Femur (tissue), 1 donor: ENCODE measurements at regions not wholly inside any gene's neighbourhood (a gene's known extent, or its start where the extent isn't known, plus 50 kb on each side); places are given as distances from the start of the nearest gene placed in this dataset.

Source experiments
- DNase-seq: peaks from one replicate; pipeline ENCODE4 v3.0.0-alpha.2; 2017

DNA sequence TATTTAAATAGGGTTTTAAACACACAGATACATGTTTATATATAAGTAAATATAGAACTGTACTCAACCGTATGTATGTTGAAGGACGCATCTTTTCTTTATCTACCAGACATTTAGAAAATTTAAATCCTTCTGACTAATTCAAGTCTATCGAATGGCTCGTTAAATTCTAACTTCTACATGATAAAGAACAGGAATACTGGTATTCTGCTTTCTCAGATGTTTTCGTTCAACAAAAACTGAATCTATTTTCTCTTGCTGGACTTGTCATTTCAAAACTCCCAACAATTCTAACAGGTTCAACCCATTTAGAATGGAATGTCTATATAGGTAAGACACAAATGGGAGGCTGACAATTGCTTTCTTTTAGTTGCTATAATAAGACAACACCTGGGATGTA lies 978.3 kb upstream of the ADGRL3 start:
- no peak for DNase-seq

DNA sequence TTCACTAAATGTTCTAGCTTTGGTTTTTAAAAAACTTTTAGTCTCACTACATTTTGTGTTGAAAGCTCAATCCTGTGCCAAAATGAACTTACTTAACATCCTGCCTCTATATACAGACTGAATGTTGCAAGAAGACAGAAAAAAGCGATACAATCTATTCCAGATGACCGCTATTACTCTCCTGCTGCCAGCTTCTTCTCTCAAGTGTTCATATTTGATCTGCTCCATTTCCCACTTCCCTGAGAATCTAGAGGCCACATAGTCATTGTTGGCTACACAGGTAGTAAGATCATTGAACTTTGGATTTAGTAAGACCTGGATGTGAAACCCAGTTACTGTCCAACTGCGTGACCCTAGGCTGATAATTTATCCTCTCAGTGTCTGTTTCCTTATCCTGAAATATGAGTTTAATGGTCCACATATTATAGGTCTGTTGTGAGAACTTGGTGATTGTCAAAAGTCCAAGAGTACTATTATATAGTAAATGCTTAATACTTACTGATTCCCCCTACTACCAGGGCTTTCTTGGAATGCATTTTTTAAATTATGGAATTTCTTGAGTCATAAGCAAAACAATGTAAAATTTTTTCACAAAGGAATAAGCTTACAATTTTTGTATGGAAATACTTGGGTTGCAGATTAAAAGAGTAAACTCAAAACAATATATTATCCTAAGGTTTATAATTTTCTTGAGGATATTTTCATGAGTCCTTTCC lies 976.8 kb upstream of the ADGRL3 start:
- peak; percentile 39 for DNase-seq

DNA sequence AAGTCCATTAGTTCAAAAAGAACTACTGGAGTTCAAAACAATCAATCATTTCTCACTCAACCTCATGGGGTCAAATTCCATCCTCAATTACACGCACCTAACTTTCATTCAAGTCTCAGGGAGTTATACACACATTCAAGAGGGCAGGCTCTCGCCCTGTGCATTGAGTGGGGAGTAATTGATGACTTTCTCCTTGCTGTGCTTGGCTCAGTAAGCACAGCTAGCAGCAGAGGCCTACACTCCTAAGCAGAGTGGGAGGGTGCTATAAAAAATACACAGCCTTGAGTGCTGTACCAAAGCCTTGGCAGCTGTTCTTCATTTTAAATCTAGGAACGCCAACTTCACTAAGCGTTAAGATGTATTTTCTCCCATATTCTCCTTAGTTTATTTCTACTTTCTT lies 958.3 kb upstream of the ADGRL3 start:
- no peak for DNase-seq

DNA sequence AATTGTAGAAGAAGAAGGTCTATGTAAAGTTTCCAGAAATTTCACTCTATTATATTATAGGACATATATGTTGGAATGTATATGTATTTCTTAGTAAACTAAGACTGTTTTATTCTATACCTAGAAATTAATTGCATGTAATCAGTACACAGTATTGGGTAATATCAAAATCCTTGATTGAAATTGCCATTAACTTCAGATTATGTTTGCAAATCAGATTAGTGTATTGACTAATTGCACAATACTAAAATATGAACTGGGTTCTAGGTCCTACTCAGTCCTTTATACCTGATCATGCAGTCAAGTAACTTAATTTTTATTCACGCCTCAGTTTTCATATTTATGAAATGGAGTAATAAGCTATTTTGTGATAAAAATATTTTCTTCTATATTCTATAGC lies 950.3 kb upstream of the ADGRL3 start:
- DNase-seq: no peak

DNA sequence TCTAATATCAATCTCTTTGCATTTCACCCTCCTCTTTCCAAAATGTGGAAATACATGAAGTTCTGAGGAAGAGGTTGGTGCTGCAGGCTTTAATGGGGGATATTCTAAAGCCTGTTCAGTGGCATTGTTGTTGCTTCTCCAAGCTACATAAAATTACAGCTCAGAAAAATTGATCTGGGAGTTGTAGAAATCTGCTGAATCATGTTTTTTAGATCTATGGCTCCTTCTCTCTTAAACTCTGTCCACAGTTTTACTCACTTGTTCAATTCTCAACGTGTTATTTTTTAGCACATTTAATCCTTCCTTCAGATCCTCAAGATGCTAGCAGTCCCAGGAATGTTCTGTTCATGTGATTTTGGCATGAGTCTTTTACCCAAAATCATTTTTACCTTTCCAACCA lies 949.5 kb upstream of the ADGRL3 start:
- no peak for DNase-seq

DNA sequence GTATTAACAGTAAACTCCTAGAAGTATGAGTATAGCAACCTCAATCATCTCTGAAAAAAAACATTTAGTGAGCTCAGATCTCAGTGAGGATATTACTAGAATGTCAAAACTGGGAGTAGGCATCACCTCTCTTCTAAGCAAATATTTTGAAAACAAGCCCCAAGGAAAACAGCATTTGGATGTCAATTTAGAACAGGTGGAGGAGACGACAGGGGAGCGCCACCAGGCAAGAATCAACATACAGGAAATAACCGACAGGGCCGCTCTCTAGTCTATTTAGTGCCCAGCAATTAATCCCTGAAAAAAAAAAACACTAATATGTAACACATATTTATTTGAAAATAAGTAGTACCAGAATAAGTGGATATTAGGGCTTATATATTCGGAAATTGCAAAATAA lies 940.3 kb upstream of the ADGRL3 start:
- DNase-seq: no peak

DNA sequence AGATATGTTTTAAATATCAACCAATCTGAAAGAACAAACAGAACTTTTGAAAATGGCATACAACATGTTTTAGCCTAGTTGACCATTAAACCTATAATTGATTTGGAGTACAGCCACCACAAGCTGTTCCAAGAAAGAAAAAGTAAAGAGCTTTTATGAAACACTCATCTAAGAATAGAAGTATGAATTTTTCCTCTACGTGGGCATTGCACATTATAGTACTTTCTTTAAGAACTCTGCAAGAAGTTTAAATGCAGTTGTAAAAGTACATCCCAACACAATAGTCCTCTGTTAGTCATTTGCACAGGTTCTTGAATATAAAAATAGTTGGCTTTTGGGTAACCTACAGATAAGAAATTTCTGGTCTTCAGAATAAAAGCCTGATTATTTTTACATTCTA lies 933.6 kb upstream of the ADGRL3 start:
- DNase-seq: no peak

DNA sequence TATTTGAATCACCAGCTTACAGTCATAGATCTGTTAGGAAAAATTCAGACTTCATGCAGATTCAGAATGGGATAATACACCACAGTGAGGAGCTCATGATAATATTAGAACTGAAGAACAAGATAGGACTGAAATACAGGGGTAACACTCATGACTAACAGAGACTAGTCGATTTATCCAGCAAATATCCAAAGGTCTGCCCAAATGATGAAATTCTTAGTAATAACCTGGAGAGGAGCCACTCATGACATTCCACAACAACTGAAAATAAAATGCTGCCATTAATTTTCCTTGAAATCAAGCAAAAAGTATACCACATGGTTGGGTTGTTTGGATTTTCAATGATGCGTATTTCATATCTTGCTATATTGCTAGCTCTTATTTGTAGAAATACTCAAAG lies 903.7 kb upstream of the ADGRL3 start:
- no peak for DNase-seq

DNA sequence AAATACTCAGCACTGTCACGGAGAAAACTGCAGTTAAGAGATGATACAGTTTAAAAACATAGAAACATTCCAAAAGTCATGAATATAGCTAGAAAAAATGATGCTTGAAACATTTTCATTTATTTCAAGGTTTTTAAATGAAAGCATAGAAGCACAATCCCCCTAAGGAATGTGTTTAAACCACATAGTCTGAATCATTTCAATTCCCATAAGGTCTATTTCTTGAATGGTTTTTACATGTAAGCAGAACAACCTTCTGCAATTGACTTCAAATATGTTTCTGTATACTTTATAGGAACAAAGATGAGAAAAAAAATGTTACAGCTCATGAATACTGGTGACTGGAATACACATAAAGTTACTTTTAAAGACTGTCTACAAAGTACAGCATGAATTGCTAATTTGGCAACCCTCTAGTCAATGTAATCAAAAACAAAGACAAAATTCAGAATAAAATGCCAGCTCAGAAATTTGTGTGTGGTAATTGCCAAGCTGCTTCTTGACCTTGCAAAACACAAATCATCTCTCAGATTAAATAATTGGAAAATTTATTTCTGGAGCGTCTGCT lies 886.4 kb upstream of the ADGRL3 start:
- DNase-seq: no peak

DNA sequence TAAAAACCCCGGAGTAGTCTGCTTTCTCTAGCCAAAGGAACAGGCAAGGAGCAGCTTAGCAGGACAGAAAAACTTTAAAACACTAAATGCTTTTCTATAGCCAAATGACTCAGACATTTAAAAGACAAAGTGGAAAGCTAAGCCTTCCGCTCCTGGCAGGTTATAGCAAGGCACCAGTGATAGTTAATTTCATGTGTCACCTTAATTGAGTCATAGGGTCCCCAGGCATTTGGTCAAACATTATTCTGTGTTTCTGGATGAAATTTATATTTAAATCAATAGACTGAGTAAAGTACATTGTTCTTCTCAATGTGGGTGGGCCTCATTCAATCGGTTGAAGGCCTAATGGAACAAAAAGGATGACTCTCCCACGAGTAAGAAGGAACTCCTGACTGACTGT lies 885.7 kb upstream of the ADGRL3 start:
- DNase-seq: no peak

DNA sequence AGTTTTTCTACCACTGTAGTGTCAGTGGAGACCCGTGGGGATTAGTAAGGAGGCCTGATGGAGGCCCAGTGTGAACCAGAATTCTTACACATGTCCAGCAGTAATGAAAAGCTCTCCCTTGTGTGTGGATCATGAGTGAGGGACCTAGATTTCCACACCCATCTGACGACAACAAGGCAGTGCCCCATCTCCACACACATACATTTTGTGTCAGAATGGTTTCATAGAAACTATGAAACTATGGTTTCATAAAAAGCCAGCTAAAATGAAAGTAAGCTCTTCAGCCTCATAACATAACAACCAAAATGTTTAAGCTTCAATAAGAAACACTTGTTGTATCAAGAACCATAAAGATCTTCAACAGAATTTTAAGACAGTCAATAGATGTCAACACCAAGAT lies 884.5 kb upstream of the ADGRL3 start:
- no peak for DNase-seq

DNA sequence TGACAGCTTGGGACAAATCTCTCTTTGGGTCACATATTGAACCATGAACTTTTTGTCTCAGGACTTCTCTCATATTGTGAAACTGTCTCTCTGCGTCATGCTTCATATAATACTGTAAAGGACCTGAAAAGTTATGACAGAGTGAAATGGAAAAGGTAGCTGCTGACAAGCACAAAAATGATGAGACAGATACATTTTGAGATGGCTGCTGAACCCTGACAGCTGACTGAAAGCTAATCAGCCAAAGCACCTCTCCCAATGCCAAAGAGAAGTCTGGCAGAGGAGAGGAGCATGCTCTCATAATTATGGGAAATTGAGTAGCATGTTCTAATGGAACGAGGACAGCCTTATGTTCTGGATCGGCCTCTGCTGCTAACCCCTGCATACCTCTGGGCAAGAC lies 873.4 kb upstream of the ADGRL3 start:
- no peak for DNase-seq

DNA sequence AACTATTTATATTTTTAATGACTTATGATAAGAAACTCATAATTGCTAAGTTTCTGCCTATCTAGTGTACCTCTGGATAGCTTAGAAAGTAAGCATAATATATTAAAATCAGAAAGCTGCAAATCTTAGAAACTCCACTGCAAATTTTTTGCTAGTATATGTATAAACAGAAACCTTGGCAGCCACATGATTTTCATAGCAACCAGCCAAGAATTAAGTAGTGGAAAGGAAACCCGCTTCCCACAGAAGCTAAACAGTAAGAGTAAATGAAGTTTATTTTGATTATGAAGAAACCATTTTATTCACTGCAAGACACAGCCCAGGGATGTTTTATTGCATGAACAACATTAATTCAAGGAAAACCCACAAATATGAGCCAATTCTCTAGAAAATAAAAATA lies 872.5 kb upstream of the ADGRL3 start:
- DNase-seq: peak; percentile 36

DNA sequence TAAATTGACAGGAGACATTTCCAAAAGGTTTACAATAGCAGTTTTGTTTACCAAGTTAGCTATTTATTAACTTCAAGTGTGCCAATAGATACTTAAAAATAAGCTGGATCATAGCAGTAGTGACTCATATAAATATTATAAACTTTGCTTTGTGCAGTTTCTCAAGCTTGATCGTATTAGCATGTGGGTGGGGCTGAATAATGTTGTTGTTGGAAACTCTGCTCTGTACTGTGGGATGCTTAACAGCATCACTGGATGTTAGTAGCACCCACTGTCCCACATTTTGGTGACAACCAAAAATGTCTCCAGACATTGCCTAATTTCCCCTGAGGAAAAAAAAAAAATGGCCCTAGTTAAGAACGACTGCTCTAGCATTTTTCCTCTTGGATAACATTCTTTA lies 855.2 kb upstream of the ADGRL3 start:
- DNase-seq: no peak

DNA sequence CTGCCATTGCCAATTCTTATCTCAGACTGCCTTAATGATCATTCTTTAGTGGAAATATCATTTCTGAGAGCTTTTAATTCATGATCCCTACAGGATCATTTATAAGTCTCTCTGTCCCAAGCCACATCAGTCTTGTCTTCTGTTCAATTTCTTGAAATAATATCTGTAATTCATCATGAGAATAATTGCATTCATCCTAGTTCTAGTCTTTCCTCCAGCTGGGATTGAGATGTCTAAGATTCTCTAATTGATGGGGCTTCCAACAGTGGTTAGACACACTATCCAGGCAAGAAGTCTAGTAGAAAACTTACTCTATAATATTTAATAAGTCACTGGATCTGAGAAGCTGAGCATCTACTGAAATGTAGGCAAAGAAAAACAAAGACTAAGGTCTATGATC lies 854.7 kb upstream of the ADGRL3 start:
- no peak for DNase-seq

DNA sequence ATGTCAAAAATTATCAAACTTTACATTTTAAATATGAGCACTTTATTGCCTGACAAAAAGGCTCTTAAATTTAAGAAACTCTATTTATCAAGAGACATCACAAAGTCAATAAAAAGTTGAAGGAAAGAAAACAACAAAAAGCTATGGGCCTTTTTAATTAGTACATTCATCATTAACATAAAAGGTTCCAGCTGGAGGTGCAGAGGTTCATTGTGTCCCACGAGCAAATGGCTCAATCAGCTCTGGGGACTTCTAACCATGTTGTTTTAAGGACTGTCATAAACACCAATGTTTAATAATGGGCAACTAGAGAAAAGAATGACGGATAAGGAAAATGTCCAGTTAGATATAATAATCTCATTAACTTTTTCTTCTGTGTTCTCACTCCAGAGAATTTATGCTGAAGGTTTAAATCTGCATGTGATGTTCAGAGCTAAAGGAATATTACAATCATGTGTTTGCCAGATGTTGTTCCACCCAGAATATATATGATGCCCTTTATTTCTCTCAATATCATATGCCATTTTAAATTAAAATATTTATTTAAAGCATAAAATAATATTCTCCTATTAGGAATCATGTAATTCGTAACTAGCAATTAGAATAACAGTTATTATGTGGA lies 840.3 kb upstream of the ADGRL3 start:
- DNase-seq: no peak

DNA sequence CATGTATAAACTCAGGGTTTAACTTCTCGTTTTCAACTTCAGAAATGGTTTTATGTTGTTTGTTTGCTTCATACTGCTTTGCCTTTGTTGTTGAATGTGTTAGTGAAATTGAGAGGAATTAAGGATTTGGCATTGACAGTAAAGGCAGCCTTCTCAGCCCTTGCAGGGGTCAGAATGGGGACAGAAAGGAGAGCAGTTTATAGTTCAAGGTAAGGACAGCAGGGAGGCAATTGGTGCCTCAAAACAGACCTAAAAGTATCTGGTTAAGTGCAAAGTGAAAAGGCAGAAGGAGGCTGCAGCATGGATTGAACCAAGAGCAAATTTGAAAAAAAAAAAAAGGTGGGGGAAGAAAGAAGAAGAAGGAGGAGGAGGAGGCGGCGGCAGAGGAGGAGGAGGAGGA lies 835.0 kb upstream of the ADGRL3 start:
- DNase-seq: no peak

DNA sequence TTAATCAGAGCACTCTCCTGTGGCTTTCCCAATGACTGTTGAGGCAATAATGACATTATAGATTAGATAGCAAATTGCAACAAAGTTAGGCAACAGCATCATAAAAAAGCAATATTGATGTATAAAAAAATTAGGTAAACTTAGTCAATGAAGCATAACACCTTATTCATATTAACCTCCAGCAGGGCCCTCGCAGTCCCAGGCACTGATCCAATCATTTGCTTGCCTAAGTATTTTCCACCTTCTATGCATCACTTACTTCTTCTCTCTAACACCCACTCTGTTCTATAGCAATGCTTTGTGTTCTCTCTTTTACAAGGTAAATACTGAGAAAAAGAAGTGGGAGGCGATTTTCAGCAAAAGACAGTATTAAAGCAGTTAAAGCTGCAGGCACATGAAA lies 833.5 kb upstream of the ADGRL3 start:
- no peak for DNase-seq

DNA sequence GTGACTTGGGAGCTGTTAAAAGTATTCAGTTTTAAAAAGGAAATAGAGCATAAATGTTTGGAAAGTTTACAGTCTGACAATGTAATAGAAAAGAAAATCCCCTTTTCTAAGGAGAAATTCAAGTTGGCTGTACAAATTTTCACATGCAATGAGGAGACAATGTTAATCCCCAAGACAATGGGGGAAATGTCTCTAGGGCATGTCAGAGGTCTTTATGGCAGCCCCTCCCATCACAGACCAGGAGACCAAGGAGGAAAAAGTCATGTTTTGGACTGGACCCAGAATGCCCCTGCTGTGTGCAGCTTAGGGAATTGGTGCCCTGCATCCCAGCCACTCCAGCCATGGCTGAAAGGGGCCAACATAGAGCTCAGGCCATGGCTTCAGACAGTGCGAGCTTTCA lies 831.1 kb upstream of the ADGRL3 start:
- DNase-seq: no peak

DNA sequence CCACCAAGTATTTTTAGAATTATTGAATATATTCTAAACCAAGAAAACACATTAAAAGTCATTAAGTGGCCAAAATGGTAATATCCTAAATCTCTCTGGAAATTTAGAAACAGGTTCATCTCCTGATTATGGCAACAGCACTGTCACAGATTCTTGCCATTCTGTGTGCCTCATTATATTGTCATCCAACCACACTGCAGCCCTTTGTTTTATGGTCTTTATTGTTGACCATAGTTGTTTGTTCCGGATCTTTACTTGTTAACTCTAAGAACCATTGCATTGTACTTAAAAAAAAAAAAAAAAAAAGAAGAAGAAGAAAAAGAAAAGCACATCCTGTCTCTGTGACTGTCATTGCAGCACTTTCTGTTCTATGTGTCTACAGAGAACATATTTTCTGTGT lies 822.1 kb upstream of the ADGRL3 start:
- no peak for DNase-seq

DNA sequence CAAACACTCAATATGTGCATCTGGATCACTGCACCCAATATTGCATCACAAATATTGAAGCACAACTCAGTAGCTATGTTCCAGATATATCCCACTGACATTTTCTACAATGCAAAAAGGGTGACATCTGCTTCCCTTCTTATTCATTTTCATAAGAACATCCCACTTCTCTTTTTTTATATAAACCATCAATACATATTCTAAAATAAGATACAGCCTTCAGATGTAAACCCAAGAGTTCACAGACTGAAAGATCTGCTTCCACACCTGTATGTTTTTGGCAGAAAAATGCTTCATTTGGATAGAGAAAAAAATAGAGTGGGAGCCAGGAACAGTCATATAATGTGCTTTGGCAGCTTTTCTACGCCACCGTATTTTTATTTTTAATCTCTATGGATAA lies 815.6 kb upstream of the ADGRL3 start:
- no peak for DNase-seq

DNA sequence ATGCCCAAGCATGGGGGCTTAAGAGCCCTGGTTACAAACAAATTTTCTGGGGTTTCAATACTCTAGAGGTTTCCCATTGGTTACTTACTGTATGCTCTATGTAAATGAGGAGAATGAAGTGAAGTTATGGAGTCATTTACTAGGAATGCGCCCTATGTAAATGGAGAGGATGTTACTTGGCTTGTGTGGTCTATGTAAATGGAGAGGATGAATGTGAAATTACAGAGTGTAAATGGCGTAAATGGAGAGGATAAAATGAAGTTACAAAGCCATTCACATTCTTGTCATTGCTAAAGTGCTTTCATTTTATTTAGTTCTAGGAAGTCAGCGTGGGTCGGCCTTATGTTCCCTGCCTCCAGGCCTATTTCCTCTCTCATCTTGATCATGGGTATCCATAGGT lies 810.5 kb upstream of the ADGRL3 start:
- no peak for DNase-seq

DNA sequence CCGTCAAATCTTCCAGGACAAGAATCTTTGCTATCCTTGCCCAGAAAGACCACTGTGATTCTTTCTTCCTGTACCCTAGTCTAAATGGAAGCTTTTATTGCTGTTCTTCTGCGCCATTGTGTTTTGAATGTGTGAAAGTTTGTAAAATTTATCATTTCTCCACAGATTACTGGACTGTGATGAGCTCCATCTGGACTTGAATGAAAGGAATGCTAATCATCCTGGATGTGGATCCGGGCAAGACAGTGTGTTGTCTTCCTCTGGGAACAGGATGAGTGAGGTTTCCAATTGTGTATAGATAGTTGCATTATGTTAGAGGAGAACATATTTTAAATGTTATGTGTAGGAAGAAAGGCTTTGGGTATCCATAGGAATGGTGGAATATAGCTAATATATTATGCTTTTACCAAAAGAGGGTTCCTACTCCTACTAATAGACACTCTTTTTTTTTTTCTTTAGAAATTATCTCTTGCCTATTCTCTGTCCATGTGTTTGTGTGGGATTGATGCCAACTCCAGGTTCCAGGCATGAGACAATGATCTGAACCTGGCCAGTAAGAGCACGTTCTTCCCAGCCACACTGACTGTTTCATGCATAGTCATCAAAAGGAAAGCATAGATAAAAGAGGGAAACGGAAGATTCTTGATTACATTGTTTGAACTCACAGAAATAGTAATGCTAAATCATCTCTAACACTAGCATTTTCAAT lies 803.6 kb upstream of the ADGRL3 start:
- no peak for DNase-seq

DNA sequence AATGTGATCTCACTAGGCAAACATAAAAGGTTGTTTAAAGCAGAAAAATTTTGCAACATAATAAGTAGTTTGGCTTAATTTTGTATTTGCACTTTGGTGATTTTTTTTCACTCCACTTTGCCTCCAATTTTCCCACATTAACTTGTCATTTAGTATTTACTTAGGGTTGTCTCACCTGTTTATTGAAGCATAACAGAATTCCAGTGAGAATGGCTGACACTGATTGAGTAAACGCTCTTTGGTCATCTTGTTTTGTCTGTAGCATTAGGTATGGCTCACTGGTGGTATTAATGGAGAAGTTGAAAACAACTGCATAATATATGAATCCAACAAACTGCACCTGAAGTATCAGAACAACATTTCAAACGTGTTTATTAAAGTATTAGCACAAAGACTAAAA lies 799.5 kb upstream of the ADGRL3 start:
- no peak for DNase-seq
